Right hindlimb (tissue), 1 donor: ENCODE measurements at regions not wholly inside any gene's neighbourhood (a gene's known extent, or its start where the extent isn't known, plus 50 kb on each side); places are given as distances from the start of the nearest gene placed in this dataset.

ENCODE experiments used
- DNase-seq: peaks from one replicate; pipeline ENCODE4 v3.0.0-alpha.2; 2018

DNA sequence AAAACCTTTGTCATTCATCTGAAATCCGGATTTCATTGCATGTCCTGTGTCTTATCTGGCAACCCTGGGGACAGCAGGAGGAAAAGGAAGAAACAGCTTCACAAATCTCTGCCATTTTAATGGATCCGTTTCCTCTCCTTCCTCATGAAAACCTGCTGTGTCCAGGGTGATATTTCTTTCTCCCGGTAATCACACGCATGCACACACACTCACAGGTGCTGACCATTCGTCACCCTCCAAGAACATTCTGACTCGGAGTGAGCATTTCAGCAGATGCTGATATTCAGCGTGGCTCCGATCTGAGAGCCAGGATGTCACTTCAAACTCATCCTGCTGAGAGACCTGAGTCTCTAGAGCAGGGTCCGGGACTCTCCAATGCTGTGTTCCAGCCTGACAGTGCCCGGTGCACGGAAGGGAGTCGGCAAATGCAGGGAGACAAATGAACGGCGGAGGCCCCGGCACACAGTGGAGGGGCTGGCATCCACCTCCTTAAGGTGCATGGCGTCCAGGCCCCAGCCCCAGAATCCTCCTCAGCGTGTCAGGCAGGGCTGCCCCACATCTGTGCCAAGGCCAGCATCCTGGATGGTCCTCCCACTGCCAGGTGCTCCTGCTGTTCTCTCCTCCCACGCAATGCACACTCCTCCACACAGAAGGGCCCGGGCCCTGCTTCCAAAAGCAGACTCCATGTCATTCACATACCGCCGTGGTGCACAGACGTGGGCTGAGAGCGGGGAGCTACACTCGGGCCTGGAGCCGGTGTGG lies 70.7 kb downstream of the RBFOX3 start:
- DNase-seq = no peak

DNA sequence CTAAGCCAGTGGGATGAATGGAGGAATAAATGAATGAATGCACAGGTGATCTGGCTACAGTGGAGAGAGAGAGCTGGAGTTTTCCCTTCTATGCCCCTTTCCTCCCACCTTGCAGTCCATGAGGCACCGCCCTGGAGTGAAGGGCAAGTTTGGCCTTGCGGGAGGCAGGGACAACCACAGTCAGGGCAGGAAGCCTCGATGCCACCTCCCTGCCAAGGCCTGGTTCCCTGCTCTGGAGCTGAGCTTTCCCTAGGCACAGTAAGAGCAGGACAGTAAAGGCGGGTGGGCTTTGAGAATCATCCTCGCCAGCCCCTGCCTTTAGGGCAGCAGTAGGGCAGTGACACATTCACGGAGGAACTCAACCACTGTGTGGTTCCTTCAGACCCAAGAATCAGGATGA lies 72.6 kb downstream of the RBFOX3 start:
- no peak for DNase-seq

DNA sequence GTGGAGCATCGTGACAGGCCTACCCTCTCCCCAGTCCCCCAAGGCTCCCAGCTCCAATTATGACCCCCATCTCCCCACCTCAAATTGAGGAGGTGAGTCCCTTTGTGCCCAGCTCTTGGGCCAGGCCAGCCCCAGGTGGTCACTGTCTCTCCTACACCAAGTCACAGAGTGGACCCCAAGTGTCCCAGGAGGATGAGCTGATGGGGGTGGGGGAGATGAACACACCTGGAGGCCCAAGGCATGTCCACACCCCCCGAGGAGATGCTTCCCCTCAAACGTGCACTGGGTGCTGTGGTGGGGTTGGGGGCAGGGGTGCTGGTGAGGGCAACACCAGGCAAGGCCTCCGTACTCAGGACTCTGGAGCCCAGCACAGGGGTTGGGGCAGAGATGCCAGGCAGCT lies 73.2 kb downstream of the RBFOX3 start:
- DNase-seq = no peak

DNA sequence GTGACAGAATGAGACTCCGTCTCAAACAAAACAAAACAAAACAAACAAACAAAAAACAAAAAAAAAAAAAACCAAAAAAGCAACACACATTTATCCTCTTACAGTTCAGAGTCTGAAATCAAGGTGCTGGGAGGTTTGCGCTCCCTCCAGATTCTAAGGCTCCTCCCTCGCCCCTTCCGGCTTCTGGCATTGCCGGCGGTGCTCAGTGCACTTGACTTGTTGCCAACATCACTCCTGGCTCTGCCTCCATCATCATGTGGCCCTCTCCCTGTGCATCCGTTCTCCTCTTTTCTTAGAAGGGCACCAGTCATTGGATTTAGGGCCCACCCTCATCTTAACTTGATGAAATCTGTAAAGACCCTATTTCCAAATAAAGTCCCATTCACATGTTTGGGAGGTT lies 73.8 kb downstream of the RBFOX3 start:
- no peak for DNase-seq

DNA sequence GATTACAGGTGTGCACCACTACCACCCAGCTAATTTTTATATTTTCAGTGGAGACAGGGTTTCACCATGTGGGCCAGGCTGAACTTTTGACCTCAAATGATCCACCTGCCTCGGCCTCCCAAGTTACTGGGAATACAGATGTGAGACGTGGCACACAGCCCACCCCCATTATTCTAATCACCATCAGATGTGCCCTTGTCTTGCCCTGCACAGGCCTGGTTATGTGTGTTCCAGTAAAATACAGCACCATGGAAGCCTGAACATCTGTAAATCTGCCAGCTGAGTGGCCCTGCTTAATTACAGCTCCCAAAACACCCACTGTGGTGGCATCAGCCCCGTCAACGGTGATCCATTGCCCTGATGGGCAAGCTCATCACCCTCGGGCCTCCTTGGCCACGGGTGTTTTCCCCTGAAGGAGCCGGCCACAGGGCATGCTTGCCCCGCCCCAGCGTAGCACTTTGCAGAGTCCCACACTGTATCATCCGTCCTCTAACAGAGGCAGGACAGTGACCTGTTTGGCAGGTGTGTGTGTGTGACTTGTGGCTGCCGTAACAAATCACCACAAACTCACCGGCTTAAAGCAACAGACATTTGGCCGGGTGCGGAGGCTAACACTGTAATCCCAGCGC lies 74.5 kb downstream of the RBFOX3 start:
- DNase-seq = no peak

DNA sequence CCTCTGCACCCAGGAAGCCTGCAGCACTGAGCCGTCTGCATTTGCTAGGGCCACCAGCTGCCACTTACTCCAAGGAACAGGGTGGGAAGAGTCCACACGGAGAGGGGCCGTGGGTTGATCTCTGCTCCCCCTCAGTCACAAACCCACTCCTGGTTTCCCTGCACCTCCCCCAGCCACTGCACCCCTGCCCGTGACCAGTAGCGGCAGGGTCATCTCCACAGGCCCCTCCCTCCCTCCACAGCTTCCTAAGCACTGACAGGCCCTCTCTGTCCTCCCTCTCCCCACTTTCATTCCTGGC lies 75.2 kb downstream of the RBFOX3 start:
- no peak for DNase-seq

DNA sequence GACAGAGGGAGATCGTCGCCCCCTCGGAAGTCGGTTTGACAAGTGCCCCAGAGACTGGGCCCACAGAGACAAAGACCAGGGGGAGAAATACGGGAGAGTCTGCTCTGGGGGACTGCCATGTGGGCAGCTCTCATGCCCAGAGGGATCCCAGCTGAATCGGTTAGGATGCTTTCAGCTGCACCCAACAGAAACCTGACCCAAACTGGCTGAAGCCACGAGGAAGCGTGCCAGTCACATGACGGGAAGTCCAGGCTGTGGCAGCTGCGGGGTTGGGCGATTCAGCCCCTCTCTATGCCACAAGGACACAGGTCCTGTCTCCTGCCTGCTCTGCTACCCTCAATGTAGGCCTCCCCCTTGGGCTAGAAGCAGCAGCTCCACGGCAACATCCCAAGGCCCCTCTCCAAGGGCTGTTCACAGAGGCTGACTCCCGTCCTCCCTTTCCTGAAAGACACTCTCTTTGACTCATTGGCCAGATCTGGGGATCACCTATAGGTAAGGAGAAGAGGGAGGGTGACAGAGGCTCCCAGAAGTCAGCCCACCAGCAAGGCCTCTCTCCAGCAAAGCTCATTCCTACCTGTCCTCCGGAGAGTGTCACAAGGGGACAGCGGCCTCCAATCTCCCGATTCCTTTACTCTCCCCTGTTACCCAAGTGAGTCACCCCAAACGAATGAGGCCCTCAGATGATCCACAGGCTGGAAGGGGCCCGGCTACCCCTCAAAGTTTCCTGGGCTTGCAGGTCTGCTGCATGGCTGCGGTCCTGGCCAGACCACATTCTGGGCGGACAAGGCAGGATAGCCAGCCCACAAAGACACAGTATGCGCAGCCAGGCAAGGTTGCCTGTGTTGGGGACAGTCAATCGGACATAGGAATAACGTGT lies 75.8 kb downstream of the RBFOX3 start:
- no peak for DNase-seq

DNA sequence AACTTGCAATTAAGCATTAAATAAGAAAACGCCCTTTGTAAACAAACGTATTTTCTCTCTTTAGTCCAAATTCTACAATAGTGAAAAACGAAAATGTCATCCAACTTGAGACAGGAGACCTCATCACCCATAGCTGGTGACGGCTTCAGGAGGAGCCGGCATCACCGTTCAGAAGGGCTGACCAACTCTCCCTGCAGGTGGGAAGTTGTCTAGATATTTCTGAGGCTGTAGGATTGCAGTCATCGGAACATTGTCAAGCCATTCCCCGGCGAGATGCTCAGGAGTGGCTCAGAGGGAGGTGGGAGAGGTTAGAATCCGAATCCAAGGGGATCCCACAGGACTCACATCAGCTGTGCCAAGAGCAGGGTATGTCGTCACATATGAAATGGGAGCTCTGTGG lies 76.7 kb downstream of the RBFOX3 start:
- no peak for DNase-seq

DNA sequence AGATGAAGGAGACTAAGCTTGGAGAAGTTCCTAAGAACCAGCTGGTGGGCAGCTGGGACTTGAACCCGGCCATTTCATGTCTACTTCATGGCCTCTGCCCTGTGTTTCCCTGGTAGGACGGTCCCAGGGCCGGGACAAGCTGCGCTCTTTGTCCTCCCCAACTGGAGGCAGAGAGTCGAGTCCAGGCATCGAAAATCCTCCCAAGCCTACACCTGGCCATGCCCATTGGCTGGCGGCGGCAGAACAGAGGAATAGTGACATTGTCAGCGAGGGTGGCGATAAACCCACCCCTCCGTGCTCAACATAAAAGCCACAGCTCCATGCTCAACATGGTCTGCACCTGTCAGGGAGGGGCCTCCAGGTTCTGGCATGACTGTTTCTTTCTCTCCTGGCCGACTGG lies 77.7 kb downstream of the RBFOX3 start:
- no peak for DNase-seq

DNA sequence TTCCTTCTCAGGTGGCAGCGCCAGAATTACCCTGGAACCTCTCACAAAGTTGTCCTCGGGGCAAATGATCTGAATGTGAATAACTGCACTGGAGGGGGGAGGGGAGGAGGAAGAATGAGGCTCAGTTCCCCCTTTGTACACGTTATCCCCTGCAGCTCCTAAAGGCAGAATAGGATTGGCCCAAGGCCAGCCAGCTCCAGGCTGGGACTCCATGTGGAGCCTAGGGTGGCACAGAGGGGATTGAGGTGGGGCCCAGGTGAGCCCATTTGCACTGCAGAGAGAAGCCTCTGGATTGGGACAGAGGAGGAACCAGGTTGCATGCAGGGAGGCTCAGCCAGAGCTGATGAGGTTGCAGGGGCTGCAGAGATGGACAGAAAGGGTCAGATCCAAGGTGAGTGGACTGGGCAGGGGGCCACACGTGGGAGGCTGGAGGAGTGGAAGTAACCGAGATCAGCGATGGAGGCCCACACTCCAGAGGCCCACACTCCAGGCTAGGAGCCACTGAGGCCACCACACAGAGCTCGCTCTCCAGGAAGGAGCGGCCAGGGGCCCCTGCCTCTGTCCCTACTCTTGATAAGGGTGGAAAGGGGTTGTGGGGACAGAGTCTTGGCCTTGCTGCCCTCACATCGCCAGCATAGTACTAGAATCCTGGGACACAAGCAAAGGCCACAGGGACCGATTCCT lies 78.6 kb downstream of the RBFOX3 start:
- DNase-seq = no peak

DNA sequence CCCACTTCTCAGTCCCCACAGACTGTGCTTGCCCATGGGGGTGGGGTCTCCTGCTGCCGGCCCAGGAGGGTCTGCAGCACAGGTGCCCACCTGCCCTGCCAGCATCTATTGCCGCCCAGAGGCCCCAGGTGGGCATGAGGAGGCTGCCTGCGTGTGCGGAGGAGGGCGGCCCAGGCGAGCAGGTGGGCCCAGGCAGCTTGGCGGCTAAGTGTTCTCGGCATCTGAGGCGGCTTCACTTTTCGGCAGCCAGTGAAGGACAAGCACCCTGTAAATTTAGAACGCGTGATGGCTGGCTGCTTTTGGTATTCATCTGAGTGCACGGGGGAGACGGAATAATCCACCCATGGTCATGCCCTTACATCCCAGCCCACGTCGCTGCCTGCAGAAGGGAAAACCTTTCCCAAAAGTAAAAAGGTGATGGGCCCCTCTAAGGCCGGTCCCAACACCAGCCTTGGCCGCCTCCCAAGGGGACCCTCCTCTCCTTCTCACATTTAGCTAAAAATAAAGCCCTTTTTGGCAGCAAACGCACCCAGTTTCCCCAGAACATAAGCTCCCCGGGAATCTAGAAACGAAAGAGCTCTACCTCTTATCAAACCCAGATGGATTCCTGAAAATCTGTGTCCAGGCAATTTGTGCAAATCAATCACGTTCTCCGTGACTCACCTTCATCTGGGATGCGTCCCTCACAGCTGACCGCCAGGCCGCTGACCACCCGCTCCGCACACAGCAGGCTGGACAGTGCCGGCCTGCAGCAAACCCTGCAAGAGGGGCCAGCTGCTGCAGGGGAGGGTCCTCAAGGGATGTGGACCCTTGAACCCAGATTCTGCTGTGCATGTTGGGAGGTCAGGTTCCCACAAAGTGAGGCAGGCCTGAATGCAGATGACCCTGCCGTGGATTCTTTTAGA lies 79.4 kb downstream of the RBFOX3 start:
- DNase-seq = no peak

DNA sequence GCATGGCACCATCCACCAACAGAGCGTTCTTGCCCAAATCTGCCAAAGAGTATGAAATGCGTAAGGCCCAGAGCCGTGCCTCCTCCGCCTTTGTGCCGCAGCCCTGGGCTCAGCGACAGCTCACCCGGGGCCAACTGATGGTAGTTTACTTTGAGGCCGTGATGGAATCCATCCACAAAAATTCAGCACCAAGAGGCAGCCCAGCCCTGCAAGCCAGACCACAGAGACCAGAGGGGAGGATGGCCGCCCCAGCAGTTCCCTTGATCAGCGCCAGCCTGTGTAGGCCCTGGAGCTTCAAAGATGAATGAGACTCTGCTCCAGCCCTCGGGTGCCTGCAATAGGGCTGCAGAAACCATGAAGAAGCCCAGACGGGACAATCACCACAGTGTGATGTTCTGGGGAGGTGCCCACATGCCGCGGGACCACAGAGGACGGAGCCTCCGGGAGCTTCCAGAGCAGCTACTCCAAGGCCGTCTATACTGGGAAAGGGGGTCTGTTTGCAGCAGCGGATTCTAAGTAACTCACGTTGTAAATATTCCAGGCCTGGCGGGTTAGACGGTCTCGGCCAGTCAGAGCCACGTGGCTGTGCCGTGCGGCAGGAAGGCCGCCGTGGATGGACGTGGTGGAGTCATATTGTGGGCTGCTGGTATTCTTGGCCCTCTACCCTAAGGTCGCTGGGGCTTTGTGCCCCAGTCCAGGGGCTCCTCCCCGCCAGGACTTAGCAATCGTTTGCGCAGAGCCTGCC lies 80.3 kb downstream of the RBFOX3 start:
- DNase-seq = no peak

DNA sequence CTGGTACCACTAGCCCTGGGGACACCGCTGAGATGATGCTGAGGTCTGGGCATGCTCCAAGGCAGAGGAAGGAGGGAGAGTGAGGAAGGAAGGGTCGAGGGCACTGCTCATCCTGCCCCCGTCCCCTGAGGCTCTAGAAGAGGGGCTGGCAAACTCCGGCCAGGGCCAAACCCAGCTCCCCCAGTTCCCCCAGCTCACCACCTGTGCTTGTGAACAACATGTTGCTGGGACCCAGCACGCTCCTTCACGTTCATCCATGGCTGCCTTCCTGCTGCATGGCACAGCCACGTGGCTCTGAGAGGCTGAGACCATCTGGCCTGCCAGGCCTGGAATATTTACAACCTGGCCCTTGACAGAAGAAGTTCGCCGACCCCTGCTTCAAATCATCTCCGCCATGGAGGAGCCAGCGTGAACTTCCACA lies 81.2 kb downstream of the RBFOX3 start:
- no peak for DNase-seq

DNA sequence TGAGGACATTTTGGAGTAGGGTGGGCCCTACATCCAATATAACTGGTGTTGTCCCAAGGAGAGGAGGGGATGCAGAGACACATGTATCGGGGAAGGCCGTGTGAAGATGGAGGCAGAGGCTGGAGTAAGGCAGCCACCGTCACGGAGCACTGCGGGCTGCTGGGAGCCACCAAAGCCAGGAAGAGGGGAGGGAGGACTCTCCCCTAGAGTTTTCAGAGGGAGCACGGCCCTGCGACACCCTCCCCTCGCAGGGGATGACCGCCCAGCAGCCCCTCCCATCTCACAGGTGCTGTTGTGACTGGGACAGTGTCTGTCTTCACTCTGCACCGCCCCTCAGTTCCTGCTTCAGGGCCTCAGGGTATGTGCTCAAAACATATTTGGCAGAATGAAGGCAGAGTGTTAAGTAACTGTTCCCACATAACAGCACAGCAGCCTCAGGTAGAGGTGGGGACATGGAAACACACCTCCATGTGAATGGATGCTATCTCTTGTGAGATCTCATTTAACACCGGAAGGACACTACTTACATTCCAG lies 82.2 kb downstream of the RBFOX3 start:
- no peak for DNase-seq

DNA sequence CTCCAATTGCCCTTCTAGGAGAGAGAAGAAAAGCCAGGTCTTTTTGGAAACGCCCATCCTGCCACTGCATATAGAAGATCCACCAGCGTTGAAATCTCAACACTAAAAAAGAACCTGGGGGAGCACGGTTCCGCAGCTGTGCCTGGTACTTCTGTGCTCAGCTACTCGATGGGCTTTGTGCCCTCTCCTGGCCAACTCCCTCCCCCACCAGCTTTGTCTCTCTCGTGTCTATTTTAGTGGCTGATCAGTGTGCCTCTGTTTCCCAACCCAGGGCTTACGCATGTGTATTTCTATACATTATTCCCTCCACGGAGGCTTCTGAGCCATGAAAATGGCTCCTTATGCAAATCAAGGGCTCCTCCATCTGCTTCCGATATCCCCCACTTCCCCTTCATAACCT lies 83.5 kb downstream of the RBFOX3 start:
- no peak for DNase-seq

DNA sequence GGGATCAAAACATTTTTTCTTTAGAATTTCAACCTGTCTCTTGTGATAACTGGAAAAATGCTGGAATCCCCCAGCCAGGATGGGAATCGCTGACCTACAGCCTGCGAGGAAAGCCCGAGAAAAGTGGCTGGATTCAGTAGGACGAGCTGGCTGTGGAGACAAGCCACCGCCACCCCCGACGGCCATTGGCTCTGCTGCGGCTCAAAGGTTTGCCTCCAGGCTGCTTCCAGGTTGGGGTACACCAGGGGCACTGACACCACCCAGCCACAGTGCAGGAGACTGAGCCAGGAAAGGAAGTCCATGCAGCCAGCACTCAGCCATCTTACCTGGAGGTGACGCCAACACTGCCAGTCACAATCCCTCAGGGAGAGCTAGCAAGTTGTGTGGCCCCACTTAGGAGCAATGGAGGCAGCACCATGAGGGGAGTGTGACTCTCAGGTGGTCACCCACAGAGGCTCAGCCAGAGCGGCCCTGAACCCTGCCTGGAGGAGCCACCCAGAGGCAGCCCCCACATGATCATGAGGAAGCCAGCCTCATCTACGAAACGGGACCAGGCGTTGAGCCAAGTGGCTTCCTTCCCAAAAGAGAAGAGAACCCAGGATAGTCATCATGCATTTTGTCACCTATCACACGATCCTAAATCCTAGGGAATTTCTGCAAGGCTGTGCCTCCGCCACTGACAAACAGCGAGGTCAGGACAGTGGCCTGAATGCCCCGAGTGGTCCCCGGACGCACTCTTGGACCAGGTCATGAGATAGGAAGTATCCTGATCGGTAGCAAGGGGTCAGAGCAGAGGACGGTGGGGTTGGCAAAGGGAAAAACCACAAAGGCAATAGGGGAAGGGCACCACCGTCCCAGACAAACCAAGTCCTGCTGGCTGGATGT lies 84.8 kb downstream of the RBFOX3 start:
- DNase-seq = no peak

DNA sequence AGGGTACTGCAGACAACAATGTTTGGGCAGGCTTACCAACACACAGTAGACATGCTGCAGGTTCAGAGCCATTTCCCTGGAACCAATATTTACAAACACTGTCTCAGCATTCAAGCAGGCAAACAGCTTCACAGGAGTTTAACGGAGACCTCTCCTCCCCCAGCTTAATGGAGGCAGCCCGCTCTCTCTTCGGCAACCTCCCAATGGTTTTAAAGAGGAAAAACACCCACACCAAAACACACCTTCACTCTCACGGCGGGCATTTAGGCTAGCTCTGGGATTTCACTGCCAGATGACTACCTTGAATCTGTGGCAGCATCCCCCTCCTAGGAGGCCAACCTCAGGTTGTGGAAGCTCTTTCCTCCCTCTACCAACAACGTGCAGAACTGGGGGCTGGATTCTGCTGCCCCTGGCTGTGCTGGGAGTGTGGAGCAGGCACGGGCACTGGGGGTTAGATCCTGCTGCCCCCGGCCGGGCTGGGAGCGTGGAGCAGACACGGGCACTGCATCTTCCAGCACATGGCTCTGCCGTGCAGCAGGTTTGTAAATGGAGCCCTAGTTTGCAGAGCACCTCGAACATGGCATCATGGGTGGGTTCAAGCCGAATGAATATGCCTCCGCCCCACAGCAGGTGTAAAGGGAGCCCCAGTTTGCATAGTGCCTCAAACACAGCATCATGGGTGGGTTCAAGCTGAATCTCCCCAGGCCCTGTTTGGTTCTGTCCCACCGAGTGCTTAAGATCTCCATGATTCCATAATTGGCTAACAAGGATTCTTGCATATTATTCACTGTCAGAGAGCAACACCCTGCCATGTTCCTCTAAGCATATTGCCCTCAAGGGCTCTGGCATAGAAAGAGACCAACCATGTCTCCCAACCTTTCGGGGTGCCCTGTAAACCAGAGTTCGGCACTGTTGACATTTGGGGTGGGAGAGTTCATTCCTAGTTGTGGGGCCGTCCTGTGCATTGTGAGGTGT lies 86.4 kb downstream of the RBFOX3 start:
- DNase-seq = no peak

DNA sequence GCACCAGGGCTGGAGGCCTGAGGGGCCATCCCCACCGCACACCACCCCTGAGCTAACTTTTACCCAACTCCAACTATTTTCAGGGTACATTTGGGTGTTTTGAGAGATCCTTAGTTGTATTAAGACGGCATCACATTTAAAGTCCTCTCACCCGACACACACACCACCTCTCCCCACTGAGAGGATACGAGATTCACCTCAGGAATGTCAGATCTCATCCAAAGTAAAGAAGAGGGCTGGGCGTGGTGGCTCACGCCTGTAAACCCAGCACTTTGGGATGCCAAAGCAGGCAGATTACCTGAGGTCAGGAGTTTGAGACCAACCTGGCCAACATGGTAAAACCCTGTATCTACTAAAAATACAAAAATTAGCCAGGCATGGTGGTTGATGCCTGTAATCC lies 88.4 kb downstream of the RBFOX3 start:
- DNase-seq = no peak

DNA sequence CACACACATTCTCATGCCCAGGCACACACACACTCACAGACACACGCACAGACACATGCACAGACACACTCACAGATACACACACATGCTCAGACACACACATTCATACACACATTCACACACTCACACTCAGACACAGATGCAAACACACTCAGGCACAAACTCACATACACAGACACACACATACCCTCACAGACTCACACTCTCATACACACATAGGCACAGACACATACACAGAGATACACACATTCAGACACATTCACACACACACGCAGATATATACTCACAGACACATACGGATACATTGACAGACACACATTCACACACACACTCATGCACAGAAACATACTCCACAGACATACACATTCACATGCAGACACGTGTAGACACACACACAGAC lies 89.6 kb downstream of the RBFOX3 start:
- DNase-seq = no peak
